Astrocyte of the spinal cord (primary cell): ENCODE measurements at regions not wholly inside any gene's neighbourhood (a gene's known extent, or its start where the extent isn't known, plus 50 kb on each side); places are given as distances from the start of the nearest gene placed in this dataset.
A peak's percentile ranks its signal among the peaks of the same experiment; 100 is the strongest.
"Not testable (repeated sequence)": the region's sequence is repeated elsewhere in the genome, so short reads cannot be mapped to it uniquely, and the experiment has no call there.

ENCODE experiments used
- DNase-seq: peaks from one replicate; pipeline ENCODE4 v3.0.0; 2011; ENCODE audit warnings: low read depth, low spot score
- H3K4me3 ChIP-seq: 2 replicates; pipeline ENCODE4 v1.5.1; 2011; ENCODE audit warnings: low read depth, mild to moderate bottlenecking, low read length, moderate library complexity
- in situ Hi-C: cut with HindIII; loops from 2 replicates; pipeline ENCODE4 v1.10.0; 2017; ENCODE audit warnings: low sequenced_read_pairs
- TF ChIP-seq, protein P1 (sequence below): IDR thresholded peaks from 2 replicates; pipeline ENCODE4 v1.5.1; 2012; ENCODE audit warnings: low read depth, mild to moderate bottlenecking, low read length, inconsistent platforms

DNA sequence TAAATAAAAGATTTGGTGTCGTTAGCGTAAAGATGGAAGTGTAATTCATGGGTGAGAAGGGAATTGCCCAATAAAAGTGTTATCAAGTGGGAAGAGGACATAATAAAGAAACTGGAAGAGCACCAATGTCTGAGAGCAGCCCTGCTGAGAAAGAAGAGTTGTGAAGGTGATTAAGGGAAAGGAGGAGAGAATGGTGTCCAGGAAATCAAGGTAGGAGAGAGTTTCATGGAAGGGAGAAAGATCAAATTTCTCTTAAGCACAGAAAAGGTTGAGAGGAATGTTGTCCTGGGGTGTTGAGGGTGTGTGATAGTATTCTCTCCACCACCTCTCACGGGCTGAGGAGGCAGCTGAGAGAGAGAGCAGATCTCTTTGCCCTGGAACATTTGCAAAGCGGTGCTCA lies 339.7 kb downstream of the SATB1 start:
- in situ Hi-C loops = no loop called here
- TF ChIP-seq, protein P1, sequence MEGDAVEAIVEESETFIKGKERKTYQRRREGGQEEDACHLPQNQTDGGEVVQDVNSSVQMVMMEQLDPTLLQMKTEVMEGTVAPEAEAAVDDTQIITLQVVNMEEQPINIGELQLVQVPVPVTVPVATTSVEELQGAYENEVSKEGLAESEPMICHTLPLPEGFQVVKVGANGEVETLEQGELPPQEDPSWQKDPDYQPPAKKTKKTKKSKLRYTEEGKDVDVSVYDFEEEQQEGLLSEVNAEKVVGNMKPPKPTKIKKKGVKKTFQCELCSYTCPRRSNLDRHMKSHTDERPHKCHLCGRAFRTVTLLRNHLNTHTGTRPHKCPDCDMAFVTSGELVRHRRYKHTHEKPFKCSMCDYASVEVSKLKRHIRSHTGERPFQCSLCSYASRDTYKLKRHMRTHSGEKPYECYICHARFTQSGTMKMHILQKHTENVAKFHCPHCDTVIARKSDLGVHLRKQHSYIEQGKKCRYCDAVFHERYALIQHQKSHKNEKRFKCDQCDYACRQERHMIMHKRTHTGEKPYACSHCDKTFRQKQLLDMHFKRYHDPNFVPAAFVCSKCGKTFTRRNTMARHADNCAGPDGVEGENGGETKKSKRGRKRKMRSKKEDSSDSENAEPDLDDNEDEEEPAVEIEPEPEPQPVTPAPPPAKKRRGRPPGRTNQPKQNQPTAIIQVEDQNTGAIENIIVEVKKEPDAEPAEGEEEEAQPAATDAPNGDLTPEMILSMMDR = no peak
- H3K4me3 ChIP-seq = no peak overlapping the region
- no peak for DNase-seq

DNA sequence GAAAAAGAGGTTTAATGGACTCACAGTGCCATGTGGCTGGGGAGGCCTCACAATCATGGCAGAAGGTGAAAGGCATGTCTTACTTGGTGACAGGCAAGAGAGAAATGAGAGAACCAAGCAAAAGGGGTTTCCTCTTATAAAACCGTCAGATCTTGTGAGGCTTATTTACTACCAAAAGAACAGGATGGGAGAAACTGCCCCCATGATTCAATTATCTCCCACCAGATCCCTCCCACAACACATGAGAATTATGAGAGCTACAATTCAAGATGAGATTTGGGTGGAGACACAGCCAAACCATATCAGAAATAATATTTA lies 340.8 kb upstream of the TBC1D5 start:
- H3K4me3 ChIP-seq, in situ Hi-C loops, DNase-seq: not testable (repeated sequence)

DNA sequence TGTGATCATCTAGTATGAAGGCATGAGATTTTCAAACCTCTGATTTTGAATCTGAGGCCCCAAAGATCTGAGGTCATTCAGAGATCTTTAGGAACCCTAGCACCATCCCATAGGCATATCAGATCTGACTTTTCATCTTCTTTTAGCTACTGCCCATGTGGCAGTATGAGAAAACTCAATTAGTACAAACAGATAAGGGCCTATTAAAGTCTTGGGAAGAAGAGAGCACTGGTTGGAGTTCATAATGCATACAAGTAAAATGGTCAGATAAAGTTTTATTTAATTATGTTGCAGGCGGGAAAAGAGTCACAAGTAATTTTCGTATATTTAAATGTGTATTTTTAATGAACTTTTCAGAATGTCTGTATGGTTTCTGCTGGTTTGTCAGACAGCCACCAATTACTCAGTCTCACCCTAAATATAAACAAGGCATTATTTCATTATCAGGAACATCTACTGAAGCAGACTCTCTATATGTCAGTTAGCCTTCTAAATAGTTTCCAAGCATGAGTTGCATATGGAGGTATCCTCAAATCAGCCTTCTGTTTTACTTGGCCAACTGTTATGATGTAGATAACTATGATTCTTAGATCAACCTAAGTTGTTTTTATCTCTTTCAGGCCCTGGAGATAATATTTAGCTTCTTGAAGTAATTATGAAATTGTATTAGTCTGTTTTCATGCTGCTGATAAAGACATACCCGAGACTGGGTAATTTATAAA lies 340.3 kb upstream of the TBC1D5 start:
- TF ChIP-seq, protein P1 = no peak
- no peak overlapping the region for H3K4me3 ChIP-seq
- DNase-seq = no peak
- in situ Hi-C loops = no loop called here

DNA sequence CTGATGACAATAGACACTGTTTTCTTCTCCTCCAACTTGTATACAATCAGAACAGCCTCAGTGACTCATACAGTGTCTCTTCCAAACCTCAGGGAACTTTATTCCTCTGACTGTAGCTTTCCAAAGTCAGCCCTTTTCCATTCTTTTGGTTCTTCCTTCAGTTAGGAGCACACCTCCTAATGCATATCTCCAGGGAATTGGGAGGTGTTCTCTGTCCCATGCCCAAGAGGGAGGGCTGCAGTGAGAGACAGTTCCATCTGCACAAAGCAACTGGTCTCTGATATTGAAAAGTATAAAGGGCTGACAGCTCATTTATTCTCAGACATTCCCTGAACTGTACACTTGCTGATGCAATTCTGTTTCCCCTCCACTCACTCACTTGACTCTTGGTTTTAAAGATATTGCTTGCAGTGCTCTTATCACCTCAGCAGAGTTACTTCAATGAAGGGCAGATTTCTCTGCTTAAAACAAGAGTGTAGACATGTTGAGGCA lies 337.8 kb upstream of the TBC1D5 start:
- TF ChIP-seq, protein P1 = no peak
- in situ Hi-C loops = no loop called here
- no peak overlapping the region for H3K4me3 ChIP-seq
- peak; percentile 61 for DNase-seq

DNA sequence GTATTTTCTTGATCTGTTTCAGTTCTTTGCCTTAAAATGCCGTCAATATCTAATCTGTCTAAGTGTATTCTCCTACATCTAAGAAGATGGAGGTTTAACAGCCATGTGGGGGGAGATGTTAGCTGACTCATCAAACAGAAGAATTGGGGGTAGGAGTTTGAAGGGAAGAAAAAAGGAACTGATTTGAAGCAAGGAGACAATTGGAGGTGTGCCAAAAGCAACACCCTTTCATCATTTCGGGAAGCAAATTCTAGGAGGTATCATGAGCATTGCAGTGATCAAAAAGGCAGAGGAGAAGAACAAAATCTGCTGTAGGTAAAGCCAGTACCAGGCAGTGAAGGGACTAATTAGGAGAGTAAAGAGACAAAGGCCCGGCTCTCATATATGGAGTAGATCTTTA lies 337.3 kb upstream of the TBC1D5 start:
- DNase-seq = peak; percentile 32
- no peak overlapping the region for H3K4me3 ChIP-seq
- TF ChIP-seq, protein P1 = no peak
- in situ Hi-C loops = no loop called here

DNA sequence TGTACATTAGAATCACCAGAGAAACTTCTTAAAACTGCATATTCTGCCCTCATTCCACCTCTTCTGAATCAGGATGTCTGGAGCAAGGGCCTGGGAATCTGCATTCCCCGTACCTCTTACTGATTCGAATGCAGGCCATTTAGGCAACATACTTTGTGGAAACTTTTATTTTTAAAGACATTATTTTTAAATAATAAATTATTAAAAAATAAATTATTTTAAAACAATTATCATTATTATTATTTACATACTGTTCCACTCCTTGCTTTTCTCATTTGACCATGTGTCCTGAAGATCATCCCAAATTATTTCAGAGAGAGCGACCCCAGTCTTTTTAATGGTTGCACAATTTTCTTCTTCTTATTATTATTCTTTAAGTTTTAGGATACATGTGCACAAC lies 336.6 kb upstream of the TBC1D5 start:
- DNase-seq = no peak
- in situ Hi-C loops = no loop called here
- TF ChIP-seq, protein P1 = no peak
- no peak overlapping the region for H3K4me3 ChIP-seq

DNA sequence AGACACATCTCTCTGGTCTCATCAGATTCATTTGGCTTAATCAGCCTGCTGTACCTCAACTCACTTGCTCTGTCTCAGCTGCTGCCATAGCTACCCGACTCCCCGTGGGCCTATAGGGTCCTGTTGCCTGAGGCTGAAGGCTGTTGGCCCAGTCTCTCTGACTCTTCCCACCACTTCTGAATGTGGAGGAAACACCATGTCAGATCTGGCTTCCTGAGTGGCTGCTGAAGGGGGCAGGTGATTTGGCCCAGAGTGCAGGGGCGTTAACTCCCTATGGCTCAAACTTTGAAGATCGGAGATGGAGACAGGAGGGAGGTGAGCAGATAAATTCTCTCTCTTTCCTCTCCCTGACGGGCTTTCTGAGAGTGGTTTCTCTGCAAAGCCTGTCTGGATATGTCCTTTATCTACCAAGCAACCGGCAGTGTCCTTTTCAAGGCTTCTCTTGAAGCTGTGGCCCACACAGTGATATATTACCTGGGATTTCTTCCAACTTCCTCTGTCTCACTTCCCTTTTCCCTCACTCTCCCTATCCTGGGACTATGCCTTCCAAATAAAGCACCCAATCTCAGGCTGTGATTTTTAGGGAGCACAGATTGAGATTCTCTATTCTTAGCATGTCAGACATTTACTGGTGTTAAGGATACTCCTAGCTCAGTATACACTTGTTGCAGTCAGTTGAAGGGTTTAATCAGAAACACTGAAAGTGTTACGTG lies 334.9 kb upstream of the TBC1D5 start:
- in situ Hi-C loops = no loop called here
- H3K4me3 ChIP-seq = no peak overlapping the region
- TF ChIP-seq, protein P1 = no peak
- DNase-seq = no peak
